Stimulated activated naive B cell treated with anti-CD40 and anti-IgM and Interleukin-4, amounts not matched to agents 10 μg/mL and 1 μg/mL and 100 μg/mL, for 72 hours (primary cell): ENCODE measurements at regions not wholly inside any gene's neighbourhood (a gene's known extent, or its start where the extent isn't known, plus 50 kb on each side); places are given as distances from the start of the nearest gene placed in this dataset.

Source experiments
- ATAC-seq, 2 donors: fragments of 150-1000 bp; cut with Tn5 transposase; replicated peaks; 2 replicates each; pipeline ENCODE4 v1.10.0; 2021; ENCODE audit warnings: moderate library complexity in 1 of 2
- DNase-seq: peaks from one replicate; pipeline ENCODE4 v3.0.0; 2021
- H3K27ac Mint-ChIP-seq: one replicate; pipeline ENCODE4 v1.8.0; 2022; ENCODE audit warnings: mild to moderate bottlenecking, mixed read lengths
- H3K27me3 Mint-ChIP-seq, 2 donors: one replicate each; pipeline ENCODE4 v1.8.0; 2022; ENCODE audit warnings: mixed read lengths in 2 of 2
- H3K36me3 Mint-ChIP-seq, 2 donors: one replicate each; pipeline ENCODE4 v1.8.0; 2022; ENCODE audit warnings: mixed read lengths in 2 of 2, mild to moderate bottlenecking in 1 of 2
- H3K4me1 Mint-ChIP-seq, 2 donors: one replicate each; pipeline ENCODE4 v1.8.0; 2022; ENCODE audit warnings: mixed read lengths in 2 of 2, mild to moderate bottlenecking in 1 of 2
- H3K4me3 Mint-ChIP-seq, 2 donors: one replicate each; pipeline ENCODE4 v1.8.0; 2022; ENCODE audit warnings: mild to moderate bottlenecking in 2 of 2, mixed read lengths in 2 of 2, moderate library complexity in 1 of 2
- H3K9me3 Mint-ChIP-seq, 2 donors: one replicate each; pipeline ENCODE4 v1.8.0; 2022; ENCODE audit warnings: mixed read lengths in 2 of 2, mild to moderate bottlenecking in 1 of 2

DNA sequence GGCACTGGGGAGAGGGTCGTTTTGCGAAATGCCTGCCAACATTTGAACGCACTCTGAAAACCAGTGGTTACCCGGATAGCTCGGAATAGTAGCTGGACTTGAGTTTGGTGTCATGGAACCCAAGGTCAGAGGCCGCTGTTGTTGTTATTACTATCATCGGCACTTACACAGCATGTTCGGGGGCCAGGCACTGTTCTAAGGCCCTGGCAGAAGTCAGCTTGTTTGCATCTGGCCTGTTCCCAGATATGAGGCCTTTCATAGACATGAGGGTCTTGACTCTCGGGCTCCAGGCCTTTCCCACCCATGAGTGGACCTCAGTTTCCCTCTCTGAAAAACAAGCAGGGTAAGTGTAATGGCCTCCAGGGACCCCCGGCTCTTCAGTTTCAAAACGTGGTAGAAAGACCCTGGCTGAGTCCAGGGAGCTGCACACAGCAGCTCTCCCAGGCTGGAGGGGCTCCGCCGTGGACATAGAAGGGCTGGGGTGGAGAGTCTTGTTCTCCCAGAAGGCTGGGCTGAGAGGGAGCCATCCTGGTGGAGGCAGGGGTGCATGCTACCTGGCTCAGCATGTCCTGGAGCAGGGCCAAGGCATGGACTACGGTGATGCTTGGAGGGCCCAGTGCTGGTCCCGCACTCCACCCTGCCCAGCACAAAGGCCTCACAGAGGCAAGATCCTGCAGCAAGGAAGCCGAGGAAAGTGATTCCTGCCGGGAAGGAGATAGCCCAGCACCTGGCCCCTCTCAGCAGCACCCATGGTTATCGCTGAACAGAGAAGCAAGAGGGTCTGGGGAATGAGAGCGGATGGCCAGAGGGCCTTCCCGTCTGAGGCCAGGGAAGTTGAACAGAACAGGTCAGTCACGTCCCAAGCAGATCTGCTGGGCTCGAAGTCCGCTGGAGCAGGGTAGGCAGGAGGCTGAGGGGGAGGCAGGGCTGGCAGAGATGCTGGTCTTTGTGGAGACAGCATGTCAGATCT, 63.5 kb upstream of the C14orf180 start:
- Mint-ChIP-seq H3K4me3 (no peak overlapping the region), H3K4me1 (no peaks in the 10 kb centered on the region), H3K9me3 (peaks cover 5 to 9% of the 10 kb centered on the region in 2 donors), H3K36me3 (no peaks in the 10 kb centered on the region), H3K27me3 (peaks cover 15 to 20% of the 10 kb centered on the region in 2 donors), H3K27ac (no peak overlapping the region)
- DNase-seq (no peak), ATAC-seq (no peak)

- ATAC-seq (no peak), DNase-seq (no peak)
- Mint-ChIP-seq H3K9me3 (peaks cover 5 to 9% of the 10 kb centered on the region in 2 donors), H3K4me1 (no peaks in the 10 kb centered on the region), H3K27me3 (peaks cover 14 to 20% of the 10 kb centered on the region in 2 donors), H3K36me3 (no peaks in the 10 kb centered on the region), H3K27ac (no peak overlapping the region), H3K4me3 (no peak overlapping the region)
Measured at GRCh38 chr14:104516906-104517305, 62.7 kb upstream of the C14orf180 start.

DNA sequence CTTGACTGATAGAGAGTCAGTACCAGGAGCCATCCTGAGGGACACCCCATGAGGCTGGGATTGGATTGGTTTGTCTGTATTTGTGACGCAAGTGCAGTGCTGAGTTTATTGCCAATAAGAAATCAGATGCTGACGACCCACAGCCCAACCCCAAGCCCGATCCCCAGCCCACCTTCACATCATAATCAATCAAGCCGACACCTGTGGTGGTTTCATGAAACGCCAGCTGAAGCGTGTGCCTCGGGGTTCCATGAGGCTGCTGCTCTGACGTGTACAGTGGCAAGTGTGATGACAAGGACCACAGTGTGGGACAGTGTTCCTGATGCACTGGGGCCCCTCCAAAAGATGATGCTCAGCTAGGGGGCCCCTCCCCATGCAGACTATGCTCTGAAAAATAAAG, 62.1 kb upstream of the C14orf180 start:
- Mint-ChIP-seq H3K27me3 (peaks cover 9 to 20% of the 10 kb centered on the region in 2 donors), H3K36me3 (no peaks in the 10 kb centered on the region), H3K4me1 (no peaks in the 10 kb centered on the region), H3K4me3 (no peak overlapping the region), H3K9me3 (peaks cover 5 to 9% of the 10 kb centered on the region in 2 donors), H3K27ac (no peak overlapping the region)
- DNase-seq (no peak), ATAC-seq (no peak)

- Mint-ChIP-seq H3K9me3 (peaks cover 5 to 9% of the 10 kb centered on the region in 2 donors), H3K4me1 (no peaks in the 10 kb centered on the region), H3K27ac (no peak overlapping the region), H3K27me3 (peaks cover 6 to 20% of the 10 kb centered on the region in 2 donors), H3K36me3 (no peaks in the 10 kb centered on the region), H3K4me3 (no peak overlapping the region)
- ATAC-seq (no peak), DNase-seq (no peak)
Measured at GRCh38 chr14:104517867-104518266, 61.7 kb upstream of the C14orf180 start.

DNA sequence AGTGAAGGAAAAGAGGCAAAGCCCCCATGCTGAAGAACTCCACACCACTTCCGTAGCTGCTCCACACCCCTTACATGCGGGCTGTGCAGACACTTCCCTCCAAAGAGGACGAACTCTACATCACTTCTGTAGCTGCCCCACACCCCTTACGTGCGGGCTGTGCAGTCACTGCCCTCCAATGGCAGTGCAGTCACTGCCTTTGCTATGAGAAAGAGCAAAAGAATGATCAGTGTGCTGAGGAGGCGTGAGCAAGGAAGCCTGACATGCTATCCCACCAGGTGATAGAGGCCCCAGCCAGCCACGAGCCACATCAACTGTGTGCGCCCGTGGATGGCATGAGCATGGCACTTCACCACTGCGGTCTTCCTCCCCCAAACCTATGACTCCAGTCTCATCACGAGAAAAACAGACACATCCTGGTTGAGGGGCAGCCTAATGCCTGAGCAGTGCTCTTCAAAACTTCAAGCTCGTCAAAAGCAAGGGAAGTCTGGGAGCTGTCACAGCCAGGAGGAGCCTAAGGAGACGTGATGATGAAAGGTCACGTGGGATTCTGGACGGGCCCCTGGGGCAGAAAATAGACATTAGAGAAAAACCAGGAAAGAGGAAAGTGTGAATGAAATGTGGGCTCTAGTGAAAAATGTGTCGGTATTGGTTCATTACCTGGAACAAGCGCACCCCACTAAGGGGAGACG, 60.8 kb upstream of the C14orf180 start:
- no peak overlapping the region for H3K27ac Mint-ChIP-seq
- DNase-seq (no peak), ATAC-seq (no peak)
- H3K4me3 Mint-ChIP-seq: no peak overlapping the region
- no peaks in the 10 kb centered on the region for H3K4me1 Mint-ChIP-seq
- H3K27me3 Mint-ChIP-seq: peaks cover 6 to 20% of the 10 kb centered on the region in 2 donors
- peaks cover 5 to 9% of the 10 kb centered on the region in 2 donors for H3K9me3 Mint-ChIP-seq
- no peaks in the 10 kb centered on the region for H3K36me3 Mint-ChIP-seq

GRCh38 chr14:104519721-104520120, 59.8 kb upstream of the C14orf180 start:
- H3K27me3 Mint-ChIP-seq: peaks cover 6 to 16% of the 10 kb centered on the region in 2 donors
- no peak overlapping the region for H3K4me3 Mint-ChIP-seq
- H3K4me1 Mint-ChIP-seq: no peaks in the 10 kb centered on the region
- H3K9me3 Mint-ChIP-seq: peaks cover 5 to 10% of the 10 kb centered on the region in 2 donors
- DNase-seq (no peak), ATAC-seq (no peak)
- H3K36me3 Mint-ChIP-seq: no peaks in the 10 kb centered on the region
- no peak overlapping the region for H3K27ac Mint-ChIP-seq

DNA sequence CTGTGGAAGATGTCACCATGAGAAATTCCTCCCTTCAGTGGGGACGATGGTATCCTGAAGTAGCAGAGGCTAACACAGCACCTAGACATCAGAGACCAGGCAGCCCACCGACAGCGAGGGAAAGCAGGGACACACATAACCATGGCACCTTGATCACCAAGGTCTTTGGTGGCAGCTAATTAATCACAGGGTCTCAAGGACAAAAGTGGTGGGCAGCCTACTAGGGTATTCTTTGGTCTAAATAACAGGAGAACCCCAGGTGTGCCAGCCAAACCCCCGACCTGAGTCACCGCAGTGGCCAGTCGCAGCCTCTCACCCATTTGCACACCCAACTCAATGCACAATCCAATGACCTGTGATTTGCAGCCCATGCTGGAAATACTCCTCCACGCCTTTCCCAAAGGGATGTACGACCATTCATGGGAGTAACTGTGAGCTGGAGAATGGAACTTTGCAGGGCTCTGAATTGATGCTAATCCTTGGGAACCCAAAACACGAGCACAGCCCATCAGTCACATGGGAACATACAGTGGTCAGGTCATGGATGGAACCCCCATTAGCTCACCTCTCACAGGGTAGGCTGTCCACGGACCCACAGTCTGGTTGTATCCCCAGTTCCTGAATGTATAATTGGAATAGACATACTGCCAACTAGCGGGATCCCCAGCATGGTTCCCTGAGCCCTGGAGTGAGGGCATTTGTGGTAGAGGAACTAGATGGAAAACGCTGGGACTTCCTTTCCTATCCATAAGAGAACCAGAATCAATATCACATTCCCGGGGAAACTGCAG, 58.7 kb upstream of the C14orf180 start:
- peaks cover 0 to 11% of the 10 kb centered on the region in 2 donors for H3K27me3 Mint-ChIP-seq
- H3K9me3 Mint-ChIP-seq: peaks cover 5 to 13% of the 10 kb centered on the region in 2 donors
- H3K36me3 Mint-ChIP-seq: no peaks in the 10 kb centered on the region
- ATAC-seq (no peak), DNase-seq (no peak)
- no peak overlapping the region for H3K27ac Mint-ChIP-seq
- no peaks in the 10 kb centered on the region for H3K4me1 Mint-ChIP-seq
- H3K4me3 Mint-ChIP-seq: no peak overlapping the region

GRCh38 chr14:104521816-104522745, 57.5 kb upstream of the C14orf180 start:
- no peak overlapping the region for H3K27ac Mint-ChIP-seq
- H3K4me3 Mint-ChIP-seq: no peak overlapping the region
- ATAC-seq: peak in 1 of 2 donors; percentile 34
- H3K4me1 Mint-ChIP-seq: peaks cover 0 to 2% of the 10 kb centered on the region in 2 donors
- H3K9me3 Mint-ChIP-seq: peaks cover 11 to 14% of the 10 kb centered on the region in 2 donors
- peaks cover 0 to 11% of the 10 kb centered on the region in 2 donors for H3K27me3 Mint-ChIP-seq
- peaks cover 0 to 2% of the 10 kb centered on the region in 2 donors for H3K36me3 Mint-ChIP-seq
- DNase-seq: no peak

- peaks cover 0 to 7% of the 10 kb centered on the region in 2 donors for H3K27me3 Mint-ChIP-seq
- H3K4me1 Mint-ChIP-seq: peaks cover 0 to 2% of the 10 kb centered on the region in 2 donors
- no peak for DNase-seq
- ATAC-seq: no peak
- H3K4me3 Mint-ChIP-seq: no peak overlapping the region
- H3K36me3 Mint-ChIP-seq: peaks cover 0 to 2% of the 10 kb centered on the region in 2 donors
- no peak overlapping the region for H3K27ac Mint-ChIP-seq
- H3K9me3 Mint-ChIP-seq: peaks cover 17 to 20% of the 10 kb centered on the region in 2 donors
Measured at GRCh38 chr14:104522926-104523545, 56.5 kb upstream of the C14orf180 start.

DNA sequence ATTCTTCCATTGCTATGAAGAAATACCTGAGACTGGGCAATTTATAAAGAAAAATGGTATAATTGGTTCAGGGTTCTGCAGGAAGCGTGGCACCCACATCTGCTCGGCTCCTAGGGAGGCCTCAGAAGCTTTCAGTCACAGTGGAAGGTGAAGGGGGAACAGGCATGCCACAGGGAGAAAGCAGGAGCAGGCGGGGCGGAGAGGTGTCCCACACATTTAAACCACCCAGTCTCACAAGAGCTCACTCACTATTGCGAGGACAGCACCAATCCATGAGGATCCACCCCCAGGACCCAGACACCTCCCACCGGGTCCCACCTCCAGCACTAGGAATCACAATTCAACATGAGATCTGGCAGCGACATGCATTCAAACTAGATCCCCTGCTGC, 56.0 kb upstream of the C14orf180 start:
- Mint-ChIP-seq H3K9me3 (peaks cover 16 to 21% of the 10 kb centered on the region in 2 donors), H3K27me3 (peaks cover 0 to 6% of the 10 kb centered on the region in 2 donors), H3K4me1 (peaks cover 0 to 2% of the 10 kb centered on the region in 2 donors), H3K4me3 (no peak overlapping the region), H3K36me3 (peaks cover 0 to 2% of the 10 kb centered on the region in 2 donors), H3K27ac (no peak overlapping the region)
- DNase-seq (no peak), ATAC-seq (no peak)

GRCh38 chr14:104524726-104525125, 54.8 kb upstream of the C14orf180 start:
- no peak overlapping the region for H3K4me3 Mint-ChIP-seq
- H3K27me3 Mint-ChIP-seq: peaks cover 0 to 5% of the 10 kb centered on the region in 2 donors
- no peak overlapping the region for H3K27ac Mint-ChIP-seq
- peaks cover 16 to 21% of the 10 kb centered on the region in 2 donors for H3K9me3 Mint-ChIP-seq
- peaks cover 0 to 2% of the 10 kb centered on the region in 2 donors for H3K36me3 Mint-ChIP-seq
- DNase-seq: no peak
- peaks cover 0 to 2% of the 10 kb centered on the region in 2 donors for H3K4me1 Mint-ChIP-seq
- ATAC-seq: no peak

DNA sequence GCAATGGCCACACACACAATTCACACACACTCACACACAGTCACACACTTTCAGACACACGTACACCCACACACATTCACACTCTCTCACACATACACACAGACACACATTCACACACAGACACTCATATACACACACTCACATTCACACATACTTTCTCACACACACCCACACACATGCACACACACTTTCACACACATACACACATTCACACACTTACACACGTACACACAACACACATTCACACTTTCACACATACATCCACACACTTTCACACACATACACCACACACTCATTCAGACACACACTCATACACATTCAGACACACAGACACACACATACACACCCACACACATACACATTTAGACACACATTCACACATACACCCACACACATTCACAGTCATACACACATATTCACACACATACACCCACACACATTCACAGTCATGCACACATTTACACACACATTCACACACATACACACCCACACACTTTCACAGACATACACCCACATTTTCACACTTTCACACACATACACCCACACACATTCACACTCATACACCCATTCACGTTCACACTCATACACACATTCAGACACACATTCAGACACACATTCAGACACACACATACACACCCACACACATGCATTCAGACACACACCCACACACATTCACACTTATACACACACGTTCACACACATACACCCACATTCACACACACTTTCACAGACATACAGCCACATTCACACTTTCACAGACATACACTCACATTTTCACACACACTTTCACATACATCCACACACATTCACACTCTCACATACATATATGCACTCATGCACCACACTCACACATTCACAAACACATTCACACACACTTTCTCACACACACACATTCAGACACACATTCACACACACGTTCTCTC, 52.6 kb upstream of the C14orf180 start:
- H3K9me3 Mint-ChIP-seq: peaks cover 16 to 21% of the 10 kb centered on the region in 2 donors
- ATAC-seq: no peak
- peaks cover 3 to 4% of the 10 kb centered on the region in 2 donors for H3K27me3 Mint-ChIP-seq
- H3K4me3 Mint-ChIP-seq: no peak overlapping the region
- peaks cover 0 to 2% of the 10 kb centered on the region in 2 donors for H3K4me1 Mint-ChIP-seq
- H3K36me3 Mint-ChIP-seq: peaks cover 0 to 2% of the 10 kb centered on the region in 2 donors
- no peak overlapping the region for H3K27ac Mint-ChIP-seq
- DNase-seq: no peak
